Adrenal gland (tissue), 5 donors: ENCODE measurements at regions not wholly inside any gene's neighbourhood (a gene's known extent, or its start where the extent isn't known, plus 50 kb on each side); places are given as distances from the start of the nearest gene placed in this dataset.

Source experiments
- CTCF ChIP-seq, 6 experiments: fragments of 450-650 bp in 4 of 6; fragments of 200-600 bp in 2 of 6; sonication (generic) in 1 of 6; IDR thresholded peaks; 1 replicate in 5 of 6; 2 replicates in 1 of 6; pipeline versions ENCODE4 v1.5.1 to v1.8.0; 2016 to 2021; ENCODE audit warnings: antibody characterized with exemption in 6 of 6, mild to moderate bottlenecking in 2 of 6, moderate library complexity in 1 of 6
- POLR2A ChIP-seq, 2 donors: fragments of 450-650 bp; IDR thresholded peaks; one replicate each; pipeline ENCODE4 v1.6.1; 2017; ENCODE audit warnings: antibody characterized with exemption in 2 of 2, mild to moderate bottlenecking in 2 of 2, moderate library complexity in 1 of 2
- donor health status: DM: no; HTN: no; CAD: no.

GRCh38 chr3:96331341-96331740 is 483.1 kb upstream of the EPHA6 start:
- no peak for TF ChIP-seq CTCF (IDR thresholded peaks at IDR 0.05)
- TF ChIP-seq POLR2A (IDR thresholded peaks at IDR 0.05): no peak
